KBM-7 (cell line): ENCODE measurements at regions not wholly inside any gene's neighbourhood (a gene's known extent, or its start where the extent isn't known, plus 50 kb on each side); places are given as distances from the start of the nearest gene placed in this dataset.

ENCODE experiments used
- DNase-seq: peaks from one replicate; pipeline ENCODE4 v3.0.0-alpha.2; 2015
- in situ Hi-C: fragments of 300-500 bp; cut with MboI; formaldehyde crosslinking; loops from 2 replicates; pipeline ENCODE4 v1.14.3; 2020; ENCODE audit warnings: low sequenced_read_pairs, low pct_unique_long_range_greater_than_20kb, mixed read lengths

GRCh38 chr10:77712207-77712606 is 74.6 kb upstream of the KCNMA1 start:
- in situ Hi-C loops, result no loop called here
- DNase-seq, result no peak

DNA sequence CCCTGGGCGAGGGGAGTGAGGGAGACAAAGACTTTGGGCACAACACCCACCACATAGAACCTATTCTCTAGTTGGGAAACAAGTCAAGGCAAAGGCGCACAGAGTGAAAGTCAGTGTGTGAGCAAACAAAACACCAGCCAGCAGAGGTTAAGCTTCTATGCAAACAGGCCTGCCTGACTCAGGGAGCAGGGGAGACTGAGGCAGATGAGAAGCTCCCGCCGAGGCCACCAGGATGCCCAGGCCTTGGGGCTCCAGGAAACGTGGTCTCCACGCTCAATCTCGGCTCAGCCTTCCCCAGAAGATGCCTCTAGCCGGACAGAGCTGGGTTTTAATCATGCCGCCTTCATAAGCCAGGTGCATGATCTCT is 74.1 kb upstream of the KCNMA1 start:
- no peak for DNase-seq
- in situ Hi-C loops, result no loop called here

GRCh38 chr10:77710759-77711682 is 73.4 kb upstream of the KCNMA1 start:
- DNase-seq, result peak; percentile 80
- in situ Hi-C loops, result no loop called here

- in situ Hi-C loops, result no loop called here
- no peak for DNase-seq
Measured at GRCh38 chr10:77710081-77710551, 72.5 kb upstream of the KCNMA1 start.

DNA sequence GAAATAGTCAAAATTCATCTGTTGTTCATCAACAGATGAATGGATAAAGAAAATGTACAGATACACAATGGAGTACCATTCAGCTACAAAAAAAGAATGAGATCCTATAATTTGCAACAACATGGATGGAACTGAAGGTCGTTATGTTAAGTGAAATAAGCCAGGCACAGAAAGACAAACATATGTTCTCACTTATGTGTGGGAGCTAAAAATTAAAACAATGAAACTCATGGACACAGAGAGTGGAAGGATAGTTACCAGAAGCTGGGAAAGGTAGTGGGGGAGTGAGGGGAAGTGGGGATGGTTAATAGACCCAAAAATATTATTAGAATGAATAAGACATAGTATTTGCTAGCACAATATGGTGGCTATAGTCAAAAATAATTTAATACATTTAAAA is 70.0 kb upstream of the KCNMA1 start:
- no peak for DNase-seq
- in situ Hi-C loops, result no loop called here

GRCh38 chr10:77702166-77702565 is 64.6 kb upstream of the KCNMA1 start:
- in situ Hi-C loops, result no loop called here
- DNase-seq, result no peak

- in situ Hi-C loops, result no loop called here
- no peak for DNase-seq
Measured at GRCh38 chr10:77700086-77700485, 62.5 kb upstream of the KCNMA1 start.

GRCh38 chr10:77699080-77699645 is 61.6 kb upstream of the KCNMA1 start:
- DNase-seq, result no peak
- in situ Hi-C loops, result no loop called here

GRCh38 chr10:77698267-77698931 is 60.8 kb upstream of the KCNMA1 start:
- in situ Hi-C loops, result no loop called here
- DNase-seq, result no peak

GRCh38 chr10:77696584-77696983 is 59.0 kb upstream of the KCNMA1 start:
- in situ Hi-C loops, result no loop called here

DNA sequence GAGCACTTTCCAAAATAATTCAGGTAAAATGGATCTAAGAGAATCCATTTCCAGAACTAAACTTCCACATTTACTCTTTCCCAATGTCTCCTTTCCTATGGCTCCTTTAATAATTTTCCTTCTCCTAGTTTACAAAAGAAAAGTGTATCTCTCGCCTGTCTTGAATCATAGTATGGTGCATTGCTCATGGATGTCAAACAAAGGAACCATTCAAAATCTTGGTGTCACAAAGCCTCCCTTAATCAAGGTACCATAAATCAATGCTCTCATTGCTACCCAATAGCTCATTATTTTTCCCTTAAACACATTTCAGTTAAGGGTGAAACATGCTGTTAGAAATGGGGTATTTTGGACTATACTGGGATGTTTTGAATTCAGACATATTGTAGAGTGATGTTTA is 57.6 kb upstream of the KCNMA1 start:
- DNase-seq, result no peak
- in situ Hi-C loops, result no loop called here

More at GRCh38 chr10:77696584-77696983, 59.0 kb upstream of the KCNMA1 start:
- DNase-seq, result no peak

- DNase-seq, result no peak
- in situ Hi-C loops, result no loop called here
Measured at GRCh38 chr10:77692782-77693181, 55.2 kb upstream of the KCNMA1 start.

- in situ Hi-C loops, result no loop called here
- no peak for DNase-seq
Measured at GRCh38 chr10:77689339-77689738, 51.7 kb upstream of the KCNMA1 start.

DNA sequence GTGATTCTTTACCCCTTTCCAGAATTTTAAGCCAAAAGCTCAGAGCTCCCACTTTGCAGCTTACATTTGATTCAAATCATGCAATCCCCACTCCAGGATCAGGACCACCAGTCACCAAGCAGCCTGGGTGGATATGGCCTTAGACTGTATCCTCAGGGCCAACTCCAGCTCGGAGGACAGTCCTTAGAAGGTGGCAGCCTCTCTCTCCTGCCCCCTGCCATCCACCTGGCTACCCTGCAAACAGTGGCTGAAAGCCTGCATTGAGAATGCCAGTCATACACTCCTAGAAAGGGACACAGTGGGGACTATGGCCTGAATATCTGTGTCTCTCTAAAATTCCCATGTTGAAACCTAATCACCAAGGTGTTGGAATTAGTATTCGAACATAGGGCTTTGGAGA is 50.0 kb upstream of the KCNMA1 start:
- DNase-seq, result no peak
- in situ Hi-C loops, result no loop called here
